NCI-H510A treated with DMSO at 0.1 percent for 48 hours (cell line): ENCODE measurements at regions not wholly inside any gene's neighbourhood (a gene's known extent, or its start where the extent isn't known, plus 50 kb on each side); places are given as distances from the start of the nearest gene placed in this dataset.

Experiments used
- DNase-seq: peaks from one replicate; lab custom pipeline; 2025; lab: John Stamatoyannopoulos, UW

GRCh38 chr12:22740656-22741355, 115.8 kb downstream of the ETNK1 start:
- DNase-seq = no peak

GRCh38 chr12:22743700-22744099, 118.7 kb downstream of the ETNK1 start:
- no peak for DNase-seq

DNA sequence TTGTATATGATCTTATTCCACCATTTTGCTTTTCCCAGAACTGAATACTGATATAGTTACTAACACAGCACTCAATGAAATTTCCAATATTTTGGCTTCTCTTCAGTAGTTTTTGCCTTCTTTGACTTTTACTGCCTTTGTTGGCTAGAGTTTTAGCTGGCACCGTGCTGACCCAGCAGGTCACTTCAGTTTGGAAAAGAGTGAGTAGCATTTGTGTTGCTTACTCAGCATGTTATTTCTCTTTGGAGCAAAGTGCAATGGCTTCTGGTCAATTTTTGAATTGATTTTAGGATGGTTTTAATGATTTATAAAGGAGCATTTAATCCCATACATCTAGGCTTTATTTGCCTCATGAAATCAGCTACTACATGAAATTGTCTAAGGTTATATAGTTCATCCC, 119.2 kb downstream of the ETNK1 start:
- no peak for DNase-seq

DNA sequence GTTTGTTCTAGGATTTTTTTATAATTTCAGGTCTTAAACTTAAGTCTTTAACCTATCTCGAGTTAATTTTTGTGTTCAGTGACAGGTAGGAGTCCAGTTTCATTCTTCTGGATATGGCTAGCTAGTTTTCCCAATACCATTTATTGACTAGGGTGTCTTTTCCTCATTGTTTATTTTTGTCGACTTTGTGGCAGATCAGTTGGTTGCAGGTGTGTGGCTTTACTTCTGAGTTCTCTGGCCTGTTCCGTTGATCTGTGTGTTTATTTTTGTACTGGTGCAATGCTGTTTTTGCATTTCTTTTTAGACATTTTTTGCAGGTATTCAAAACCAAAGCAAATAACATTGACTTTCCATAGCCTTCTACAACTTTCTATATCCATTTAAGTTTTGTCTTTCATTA, 121.7 kb downstream of the ETNK1 start:
- DNase-seq = no peak

GRCh38 chr12:22755629-22756028, 130.7 kb downstream of the ETNK1 start:
- no peak for DNase-seq

DNA sequence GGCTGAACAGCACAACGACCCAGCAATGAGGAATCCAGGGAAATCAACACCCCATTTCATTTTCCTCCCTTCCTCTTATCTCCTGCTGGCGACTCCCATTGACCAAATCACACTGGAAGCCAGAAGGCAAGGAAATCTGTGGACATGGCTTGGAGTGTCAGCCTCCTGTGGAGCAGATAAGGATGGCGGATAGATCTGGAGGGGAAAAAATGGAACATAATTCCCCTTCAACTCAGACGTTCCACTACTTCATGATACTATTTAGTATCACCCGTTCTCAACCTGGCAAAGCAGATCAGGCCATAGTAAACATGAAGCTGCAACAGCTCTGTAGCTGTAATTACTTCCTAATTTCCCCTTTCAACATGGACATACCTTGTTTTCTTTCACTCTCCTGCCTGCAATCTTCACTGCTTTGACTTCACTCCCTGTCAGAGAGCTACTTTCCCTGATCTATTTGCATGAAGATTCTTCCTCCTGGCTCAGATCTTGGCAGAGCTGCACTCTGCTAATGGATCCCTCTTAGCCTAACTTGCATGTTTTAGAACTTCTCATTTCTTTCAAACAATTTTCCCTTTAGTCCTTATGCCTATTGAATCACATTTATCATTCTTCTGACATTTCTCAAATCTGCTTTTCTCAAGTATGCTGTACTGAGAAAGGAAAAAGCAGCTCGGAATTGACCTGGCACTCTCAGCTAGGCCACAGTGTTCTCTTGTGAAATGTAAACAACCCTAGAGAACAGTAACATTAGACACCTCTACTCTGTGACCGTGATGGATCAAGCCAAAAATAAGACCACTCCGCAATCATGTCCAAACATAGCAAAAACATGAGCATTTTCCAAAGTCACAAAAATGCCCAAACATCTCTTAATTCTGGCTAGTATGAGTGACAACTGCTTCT, 135.1 kb downstream of the ETNK1 start:
- no peak for DNase-seq

DNA sequence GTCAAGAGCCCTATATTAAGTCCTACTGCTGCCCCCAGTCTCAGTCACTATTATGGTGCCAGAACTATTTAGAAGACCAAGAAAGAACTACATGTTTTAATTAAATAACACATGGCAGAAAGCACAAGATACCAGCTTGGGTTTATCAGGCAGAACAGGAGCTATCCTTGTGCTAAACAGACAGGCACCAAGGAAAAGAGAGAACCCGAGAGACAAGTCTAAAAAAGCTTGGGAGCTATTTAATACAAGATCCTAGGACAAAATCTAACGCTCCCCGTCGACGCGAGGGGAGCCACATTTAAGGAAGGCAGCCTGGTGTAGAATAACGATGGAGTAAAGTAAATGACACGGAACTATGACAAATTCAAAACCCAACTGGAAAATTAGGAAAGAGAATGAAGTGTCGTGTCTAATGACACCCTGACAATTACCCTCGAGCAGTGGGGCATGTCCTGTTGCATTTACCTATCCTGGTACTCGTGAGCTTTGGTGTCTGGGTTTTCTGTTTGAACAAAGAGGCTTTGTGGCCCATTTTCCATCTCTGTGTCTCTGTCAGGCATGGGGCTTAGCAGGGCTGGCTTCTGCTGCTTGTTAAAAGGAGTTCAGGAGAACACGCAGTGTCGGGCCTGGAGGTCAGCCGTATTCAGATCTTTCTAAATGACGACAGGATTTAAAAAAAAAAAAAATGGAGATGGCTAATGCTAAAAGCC, 140.6 kb downstream of the ETNK1 start:
- no peak for DNase-seq

- DNase-seq = no peak
Observed at GRCh38 chr12:22766911-22767420, 142.0 kb downstream of the ETNK1 start.

GRCh38 chr12:22781339-22781738, 156.4 kb downstream of the ETNK1 start:
- DNase-seq = no peak

DNA sequence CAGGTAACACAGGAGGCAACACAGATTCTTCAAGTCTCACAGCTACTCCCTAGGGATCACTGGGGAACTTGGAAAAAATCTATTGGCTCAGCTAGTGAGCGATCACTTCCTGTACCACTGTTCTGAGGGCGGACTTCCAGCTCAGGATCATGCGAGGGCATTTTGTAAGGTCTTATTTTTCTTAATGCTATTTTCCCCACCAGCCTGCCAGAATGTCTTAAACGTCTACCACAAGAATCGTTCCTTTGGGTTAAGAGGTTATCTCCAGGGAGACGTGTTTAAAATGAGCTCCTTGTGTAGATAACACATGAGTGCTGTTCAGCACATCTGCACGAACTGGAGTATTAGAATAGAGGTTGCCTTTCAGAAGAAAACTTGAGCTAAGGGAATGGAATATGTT, 162.6 kb downstream of the ETNK1 start:
- DNase-seq = no peak

GRCh38 chr12:22788913-22789312, 163.9 kb downstream of the ETNK1 start:
- no peak for DNase-seq

GRCh38 chr12:22792138-22792537, 167.2 kb downstream of the ETNK1 start:
- DNase-seq = no peak

GRCh38 chr12:22794017-22794416, 169.0 kb downstream of the ETNK1 start:
- DNase-seq = no peak

GRCh38 chr12:22796941-22797630, 172.1 kb downstream of the ETNK1 start:
- no peak for DNase-seq

GRCh38 chr12:22797701-22798100, 172.7 kb downstream of the ETNK1 start:
- DNase-seq = no peak

GRCh38 chr12:22798116-22798515, 173.1 kb downstream of the ETNK1 start:
- no peak for DNase-seq

GRCh38 chr12:22799503-22799902, 174.5 kb downstream of the ETNK1 start:
- no peak for DNase-seq

DNA sequence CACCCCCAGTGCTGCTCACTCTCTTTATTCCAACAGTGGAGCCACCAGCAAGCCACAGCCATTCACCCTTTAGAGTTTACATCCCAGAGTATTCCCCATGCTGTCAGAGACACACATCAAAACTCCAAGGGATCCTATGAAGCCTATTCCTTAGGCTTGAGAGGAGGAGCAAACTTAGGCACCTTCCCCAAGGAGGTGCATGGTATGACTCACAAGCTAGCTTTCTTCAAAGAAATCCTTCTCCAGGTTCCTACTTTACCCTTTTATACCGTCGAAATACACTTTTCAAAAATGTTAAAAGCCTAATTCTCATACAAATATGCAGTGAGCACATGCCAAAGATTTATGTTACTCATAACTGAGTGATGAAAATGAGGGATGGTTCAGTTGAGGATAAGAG, 175.4 kb downstream of the ETNK1 start:
- no peak for DNase-seq

GRCh38 chr12:22802883-22803630, 178.1 kb downstream of the ETNK1 start:
- no peak for DNase-seq

DNA sequence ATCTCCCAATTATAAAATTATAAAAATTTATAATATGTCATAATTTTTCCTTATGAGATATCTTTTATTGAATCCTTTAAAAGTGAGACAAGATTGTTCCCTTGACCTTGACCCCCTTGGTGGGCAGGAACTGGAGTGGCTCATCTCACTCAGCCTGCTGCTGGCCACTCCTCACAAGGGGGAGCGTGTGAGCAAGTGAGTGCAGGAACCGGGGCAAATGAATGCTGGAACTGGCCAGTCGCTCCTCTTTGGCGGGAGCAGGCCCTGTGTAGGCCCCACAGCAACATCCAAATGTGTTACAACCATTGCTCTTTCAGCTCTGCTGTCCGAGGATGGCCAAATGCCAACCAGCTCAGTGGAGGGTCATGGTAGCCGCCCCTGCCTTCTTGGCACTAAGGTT, 178.8 kb downstream of the ETNK1 start:
- DNase-seq = no peak

DNA sequence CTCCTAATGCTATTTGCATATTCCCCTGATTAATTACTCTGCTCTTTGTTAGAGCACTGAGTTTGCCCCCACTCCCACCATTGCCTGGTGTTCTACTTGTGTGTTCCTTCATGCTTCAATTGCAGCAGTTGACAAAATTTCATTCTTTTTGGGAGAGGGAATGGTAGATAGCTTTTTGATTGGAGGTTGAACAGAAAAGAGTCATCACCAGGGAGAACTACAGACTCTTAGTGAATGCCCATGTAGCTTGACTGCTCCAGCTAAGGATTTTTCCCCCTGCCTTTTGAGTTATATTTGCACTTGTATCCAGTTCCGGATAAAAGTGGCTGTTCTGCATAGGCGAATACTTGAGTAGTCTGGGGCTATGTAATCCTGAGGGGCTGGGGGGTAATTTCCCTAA, 183.9 kb downstream of the ETNK1 start:
- no peak for DNase-seq
